Renal cortical epithelial cell (primary cell): ENCODE measurements at regions not wholly inside any gene's neighbourhood (a gene's known extent, or its start where the extent isn't known, plus 50 kb on each side); places are given as distances from the start of the nearest gene placed in this dataset.

Experiments used
- DNase-seq: peaks from one replicate; pipeline ENCODE4 v3.0.0-alpha.2; 2011; ENCODE audit warnings: low read depth

DNA sequence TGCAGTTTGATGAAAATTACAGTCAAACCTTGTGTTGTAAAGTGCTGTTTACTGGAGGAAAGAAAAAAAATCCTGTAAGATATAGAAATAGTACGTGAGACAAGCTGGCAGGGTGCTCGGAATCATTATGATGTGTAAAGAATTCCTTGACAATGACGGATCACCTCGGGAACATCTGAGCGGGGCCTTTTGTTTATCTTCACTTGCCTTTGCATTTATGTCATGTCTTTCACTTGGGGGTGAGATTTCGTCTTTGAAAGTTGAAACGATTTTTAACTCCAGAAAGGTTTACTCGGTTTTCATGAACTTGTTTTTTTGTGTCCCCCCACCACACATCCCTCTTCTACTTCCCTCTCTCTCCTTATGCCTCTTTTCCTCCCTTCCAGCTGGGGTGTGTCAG lies 128.3 kb upstream of the VEPH1 start:
- DNase-seq = no peak

DNA sequence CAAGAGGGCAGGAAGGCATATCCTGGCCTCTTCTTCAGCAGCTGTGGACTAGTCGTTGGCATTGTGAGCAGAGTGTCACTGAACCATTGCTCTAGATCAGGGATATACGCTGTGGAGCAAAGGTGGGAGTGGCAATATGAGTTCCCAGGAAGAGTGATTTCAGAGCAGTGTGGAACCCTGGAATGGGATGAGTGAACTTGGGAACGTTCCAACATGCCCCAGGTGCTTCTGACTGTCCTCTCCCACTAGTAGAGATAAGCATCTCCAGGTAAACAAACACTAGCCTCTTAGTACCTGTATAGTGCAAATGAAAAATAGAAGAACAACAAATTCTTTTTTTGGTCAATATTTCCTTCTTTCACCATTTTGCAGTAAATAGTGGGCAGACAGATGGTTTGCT lies 123.6 kb upstream of the VEPH1 start:
- DNase-seq = no peak

DNA sequence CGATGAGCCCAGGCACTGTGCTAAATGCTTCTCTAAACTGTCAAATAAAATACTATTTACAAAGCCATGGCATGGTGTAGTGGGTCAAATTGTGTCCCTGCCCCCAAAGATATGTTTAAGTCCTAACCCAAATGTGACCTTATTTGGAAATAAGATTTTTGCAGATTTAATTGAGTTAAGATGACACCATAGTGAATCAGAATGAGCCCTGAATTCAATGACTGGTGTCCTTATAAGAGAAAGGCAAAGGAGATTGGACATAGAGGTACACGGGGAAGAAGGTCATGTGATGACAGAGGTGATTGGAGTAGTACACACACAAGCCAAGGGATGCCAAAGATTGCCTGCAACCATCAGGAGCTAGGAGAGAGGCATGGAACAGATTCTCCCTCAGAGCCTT lies 121.6 kb upstream of the VEPH1 start:
- DNase-seq = no peak

DNA sequence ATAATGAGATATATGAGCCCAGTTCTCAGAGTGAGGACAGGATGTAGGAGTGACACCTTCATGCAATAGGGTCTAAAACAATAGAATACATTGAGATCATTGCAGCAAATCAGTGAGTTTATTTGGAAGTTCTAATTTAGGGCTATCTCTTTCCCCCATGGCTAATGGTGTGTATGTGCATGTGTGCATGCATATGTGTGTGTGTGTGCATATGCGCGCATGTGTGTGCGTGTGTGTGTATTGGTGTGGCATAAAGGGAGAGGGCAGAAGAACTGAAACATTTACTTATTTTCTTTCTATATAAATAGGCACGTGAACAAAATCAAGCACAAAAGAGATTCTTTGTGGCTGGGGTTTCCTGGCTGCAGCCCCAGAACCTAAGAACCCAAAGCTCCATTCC lies 115.7 kb upstream of the VEPH1 start:
- no peak for DNase-seq

DNA sequence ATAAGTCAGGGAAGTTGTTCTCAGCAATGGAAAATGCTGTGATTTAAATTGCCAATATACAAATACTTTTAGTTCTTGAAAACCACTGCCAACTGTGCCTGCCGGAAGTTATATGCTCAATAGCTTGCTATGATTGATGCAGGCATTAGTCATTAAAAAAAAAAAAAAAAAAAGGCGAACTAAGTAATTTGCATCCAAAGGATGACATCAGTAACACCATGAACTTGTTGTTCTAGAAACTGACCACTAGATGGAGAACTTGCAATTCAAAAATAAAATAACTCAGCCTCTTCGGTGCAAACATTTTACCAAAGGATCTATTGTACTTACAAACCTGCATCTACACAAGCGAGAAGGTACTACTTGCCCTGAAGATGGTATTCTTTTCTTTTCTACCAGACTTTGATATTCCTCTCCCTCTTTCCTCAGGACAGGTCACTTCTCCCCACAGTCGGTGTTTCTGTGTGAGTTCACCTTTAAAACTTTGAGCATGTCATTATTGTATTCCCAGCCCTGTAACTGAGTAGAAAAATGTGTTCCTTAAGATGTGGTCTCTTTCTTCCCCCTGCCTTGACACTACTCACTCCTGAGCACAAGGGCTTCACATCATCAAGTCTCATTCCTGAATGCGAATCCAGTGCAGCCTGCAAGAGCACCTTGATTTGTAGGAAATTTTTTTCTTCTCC lies 115.0 kb upstream of the VEPH1 start:
- peak; percentile 81 for DNase-seq

DNA sequence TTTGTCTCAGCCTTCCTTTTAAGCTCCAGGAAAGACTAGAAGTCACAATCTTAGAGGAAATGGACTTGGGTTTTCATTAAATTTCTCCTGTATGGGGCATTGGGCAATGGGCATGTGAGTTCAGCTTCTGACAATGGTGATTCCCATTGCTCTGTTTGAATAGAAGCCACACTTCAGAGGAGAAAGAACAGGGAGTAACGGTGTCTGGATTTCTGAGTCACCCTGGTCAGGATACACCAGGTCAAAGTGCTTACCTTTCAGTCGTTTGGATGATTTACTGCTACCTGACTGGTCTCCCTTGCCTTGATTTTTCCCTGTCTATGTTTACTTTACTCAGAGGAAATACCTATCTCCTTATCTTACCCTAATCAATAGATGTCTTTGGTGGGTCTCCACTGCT lies 111.7 kb upstream of the VEPH1 start:
- DNase-seq = peak; percentile 83

DNA sequence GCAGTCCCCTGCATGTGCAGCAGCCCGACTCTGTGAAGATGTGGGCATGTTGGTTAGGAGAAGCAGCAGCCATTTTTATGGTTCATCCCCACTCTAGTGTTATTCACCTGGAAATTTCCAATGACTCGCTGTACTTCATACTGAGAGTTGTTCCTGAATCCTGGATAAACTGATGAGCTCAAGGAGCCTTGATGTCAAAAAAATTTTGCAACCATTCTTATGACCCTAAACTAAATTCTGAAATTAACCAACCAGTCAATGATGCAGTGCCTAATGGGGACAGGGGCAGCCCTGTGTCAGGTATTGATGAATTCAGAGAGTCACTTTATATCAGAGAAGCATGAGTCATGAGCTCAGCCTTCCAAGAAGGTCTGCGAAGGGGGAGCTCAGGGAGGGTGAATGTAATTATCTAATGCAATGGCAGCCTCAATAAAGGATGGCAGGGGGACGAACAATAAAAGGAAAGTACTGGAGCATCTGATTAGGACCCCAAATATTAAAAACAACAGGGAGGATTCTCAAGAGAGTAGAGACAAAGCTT lies 108.4 kb upstream of the VEPH1 start:
- DNase-seq = peak; percentile 19

DNA sequence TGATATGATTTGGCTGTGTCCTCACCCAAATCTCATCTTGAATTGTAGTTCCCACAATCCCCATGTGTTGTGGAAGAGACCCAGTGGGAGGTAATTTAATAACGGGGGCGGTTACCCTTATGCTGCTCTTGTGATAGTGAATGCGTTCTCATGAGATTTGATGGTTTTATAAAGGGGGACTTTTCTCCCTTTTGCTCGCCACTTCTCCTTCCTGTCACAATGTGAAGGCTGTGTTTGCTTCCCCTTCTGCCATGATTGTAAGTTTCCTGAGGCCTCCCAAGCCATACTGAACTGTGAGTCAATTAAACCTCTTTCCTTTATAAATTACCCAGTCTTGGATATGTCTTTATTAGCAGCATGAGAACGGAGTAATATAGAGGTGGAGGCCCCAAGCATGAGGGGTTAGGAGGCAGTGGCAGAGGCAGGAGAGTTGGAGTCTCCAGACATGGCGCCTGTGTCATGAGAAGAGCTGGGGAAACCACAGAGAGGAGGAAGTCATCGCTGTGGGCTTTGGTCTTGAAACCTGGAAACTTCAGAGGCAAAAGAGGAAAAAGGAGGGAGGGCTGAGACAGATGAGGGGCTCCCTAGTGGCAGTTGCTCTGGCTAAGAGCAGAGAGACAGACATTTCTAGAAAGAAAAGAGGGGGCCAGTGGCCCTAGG lies 107.8 kb upstream of the VEPH1 start:
- DNase-seq = no peak

DNA sequence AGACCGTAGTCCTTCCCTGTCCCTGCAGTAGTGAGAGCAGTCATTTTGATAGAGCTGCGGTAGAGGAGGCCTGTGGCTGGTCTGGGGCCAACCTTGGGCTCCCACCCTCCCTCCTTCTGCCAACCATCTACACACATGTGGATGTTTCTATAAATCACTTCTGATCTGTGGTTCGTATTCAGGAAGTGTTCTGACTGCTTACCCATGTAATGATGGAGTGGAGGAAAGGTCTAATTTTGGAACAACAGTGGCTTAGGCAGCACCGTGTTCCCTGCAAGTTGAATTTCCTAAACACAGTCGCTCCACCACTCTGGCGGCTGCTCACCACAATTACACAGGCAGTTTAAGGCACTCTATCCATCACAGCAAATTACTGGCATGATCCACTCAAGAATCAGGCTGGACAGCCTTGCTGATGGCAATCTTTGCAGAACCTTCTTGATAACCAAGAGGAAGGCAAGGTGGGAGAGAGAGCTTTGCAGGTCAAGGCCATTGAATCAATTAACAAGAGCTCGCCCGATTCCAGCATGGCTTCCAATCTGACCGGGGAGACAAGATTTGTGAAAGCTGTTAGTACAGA lies 104.7 kb upstream of the VEPH1 start:
- DNase-seq = no peak

DNA sequence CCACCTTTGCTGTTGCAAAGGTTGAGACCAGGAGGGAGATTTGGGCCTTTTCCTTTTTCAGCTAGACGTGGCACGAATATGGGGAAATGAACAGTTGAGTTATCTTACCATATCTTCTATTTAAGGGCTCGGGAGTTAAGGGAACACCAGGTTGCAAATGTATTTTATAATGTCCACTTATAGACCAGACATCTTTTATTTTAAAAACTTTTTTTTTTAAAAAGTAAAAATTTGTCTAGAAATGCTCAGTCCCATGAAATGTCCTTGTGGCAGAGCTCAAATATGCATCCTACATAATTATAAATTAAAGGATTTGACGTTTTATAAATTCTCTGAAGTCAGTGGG lies 103.6 kb upstream of the VEPH1 start:
- DNase-seq = no peak

DNA sequence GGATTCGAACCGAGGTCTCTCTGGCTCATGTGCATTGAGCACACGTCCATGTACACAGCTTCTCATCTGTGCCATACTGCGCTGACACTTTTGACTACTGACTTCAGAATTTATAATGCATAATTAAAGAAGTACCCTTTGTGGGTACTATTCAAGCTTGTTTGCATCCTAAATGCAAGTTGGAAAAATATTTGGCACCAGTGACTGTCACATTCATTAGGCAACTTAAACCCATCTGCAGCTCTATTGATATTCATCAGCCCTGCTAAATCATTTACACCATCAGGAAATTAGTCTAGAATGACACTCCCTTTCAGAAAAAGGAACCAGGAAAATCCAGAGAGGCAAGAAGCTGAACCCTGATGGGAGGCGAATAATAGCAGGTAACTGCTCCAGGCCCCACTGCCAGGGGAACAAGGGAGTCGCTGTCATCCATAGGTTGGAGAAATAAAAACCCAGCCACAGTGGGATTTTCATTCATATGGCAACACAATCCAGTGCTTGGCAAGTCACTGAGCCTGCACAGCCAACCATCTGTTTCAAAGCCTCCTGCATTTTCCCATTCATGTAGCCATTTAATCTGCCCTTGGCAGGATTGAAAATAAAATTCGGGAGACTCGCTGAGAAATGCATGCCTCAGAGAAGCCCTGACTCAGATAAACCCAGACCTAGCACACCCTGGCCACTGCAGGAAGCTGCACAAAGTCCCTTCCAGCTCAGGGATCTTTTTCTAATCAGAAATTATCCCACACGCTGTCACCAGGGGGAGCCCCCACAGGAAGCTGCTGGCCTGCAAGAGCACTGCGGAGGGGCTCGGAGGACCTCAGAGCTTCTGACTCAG lies 103.0 kb upstream of the VEPH1 start:
- DNase-seq = peak; percentile 58

DNA sequence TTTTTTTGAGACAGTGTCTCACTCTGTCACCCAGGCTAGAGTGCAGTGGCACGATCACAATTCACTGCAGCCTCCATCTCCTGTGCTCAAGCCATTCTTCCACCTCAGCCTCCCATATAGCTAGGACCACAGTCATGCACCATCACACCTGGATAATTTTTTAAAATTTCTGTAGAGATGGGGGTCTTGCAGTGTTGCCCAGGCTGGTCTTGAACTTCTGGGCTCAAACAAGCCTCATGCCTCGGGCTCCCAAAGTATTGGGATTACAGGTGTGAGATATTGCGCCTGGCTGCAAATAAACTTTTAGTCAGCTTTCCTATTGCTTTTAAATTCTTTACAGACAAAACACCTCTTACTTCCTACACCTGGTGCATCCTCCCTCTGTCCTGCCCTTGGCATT lies 102.1 kb upstream of the VEPH1 start:
- no peak for DNase-seq

DNA sequence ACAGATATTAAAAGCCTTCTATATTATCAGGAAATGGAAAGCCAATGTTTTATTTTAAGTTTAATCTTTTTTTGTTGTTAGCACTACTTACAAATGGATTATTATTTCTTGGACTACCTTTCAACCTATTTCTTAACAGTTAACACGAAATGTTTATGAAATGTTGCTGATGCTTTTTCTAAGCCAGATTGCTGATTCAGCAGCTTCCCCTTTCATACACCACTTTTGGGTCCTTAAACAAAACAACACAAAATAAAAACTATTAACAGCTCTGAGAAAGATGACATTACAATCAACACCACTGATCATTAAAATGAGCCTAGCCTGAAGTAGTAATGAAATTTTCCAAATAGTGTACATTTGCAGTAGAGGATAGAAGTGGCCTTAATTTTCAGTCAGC lies 99.2 kb upstream of the VEPH1 start:
- no peak for DNase-seq

DNA sequence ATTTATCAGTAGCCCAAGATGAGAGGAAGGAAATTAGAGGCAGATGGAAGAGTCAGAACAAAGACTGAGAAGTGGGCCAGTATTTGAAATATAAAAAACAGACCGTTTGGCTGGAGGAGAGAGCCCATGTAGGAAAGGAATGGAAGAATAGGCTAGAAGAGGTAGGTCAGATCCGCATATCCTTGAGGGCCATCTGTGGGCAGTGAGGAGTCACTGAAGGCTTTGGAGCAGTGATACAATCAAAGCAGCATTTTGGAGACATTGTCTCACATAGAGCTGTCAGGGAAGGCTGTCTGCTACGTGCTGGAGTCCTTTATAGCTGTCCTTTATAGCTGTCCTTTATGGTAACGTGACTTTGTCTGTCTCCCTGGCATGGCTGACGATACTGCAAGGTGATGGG lies 92.0 kb upstream of the VEPH1 start:
- DNase-seq = no peak

DNA sequence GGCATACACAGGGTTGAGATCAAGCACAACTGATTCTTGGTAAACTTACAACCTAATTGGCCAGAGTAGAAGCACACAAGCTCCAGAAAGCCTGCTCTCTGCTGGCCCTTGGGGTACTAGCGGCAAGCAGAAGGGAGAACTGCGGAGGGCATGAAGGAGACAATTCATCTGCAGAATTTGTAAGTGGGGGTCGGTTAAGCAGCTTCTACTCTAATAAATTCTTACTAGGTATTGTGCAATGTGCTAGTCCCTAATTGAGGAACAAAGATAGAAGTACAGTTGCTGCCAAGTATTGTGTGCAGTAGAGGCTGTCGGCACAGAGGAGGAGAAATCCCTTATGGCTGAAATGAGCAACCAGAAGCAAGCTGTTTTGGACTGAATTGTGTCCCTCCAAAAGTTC lies 91.2 kb upstream of the VEPH1 start:
- no peak for DNase-seq

DNA sequence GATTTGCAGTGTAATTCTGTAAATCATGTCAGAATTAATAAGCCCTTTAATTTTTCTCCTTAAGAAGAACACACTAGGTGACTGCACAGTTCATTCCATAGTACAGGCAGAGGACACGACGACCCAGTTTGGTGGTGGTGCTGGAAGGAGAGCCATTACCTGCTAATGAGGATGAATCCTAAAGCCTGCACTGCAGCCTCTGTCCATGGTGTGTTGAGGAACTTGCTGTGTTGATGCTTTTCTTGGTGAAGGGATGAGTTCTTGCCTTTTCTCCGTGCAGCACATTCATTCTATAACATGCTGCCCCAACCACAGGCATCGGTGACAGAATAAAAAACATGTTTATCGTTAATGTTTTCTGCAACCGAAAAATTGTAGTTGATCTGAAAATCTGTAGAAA lies 89.6 kb upstream of the VEPH1 start:
- no peak for DNase-seq

DNA sequence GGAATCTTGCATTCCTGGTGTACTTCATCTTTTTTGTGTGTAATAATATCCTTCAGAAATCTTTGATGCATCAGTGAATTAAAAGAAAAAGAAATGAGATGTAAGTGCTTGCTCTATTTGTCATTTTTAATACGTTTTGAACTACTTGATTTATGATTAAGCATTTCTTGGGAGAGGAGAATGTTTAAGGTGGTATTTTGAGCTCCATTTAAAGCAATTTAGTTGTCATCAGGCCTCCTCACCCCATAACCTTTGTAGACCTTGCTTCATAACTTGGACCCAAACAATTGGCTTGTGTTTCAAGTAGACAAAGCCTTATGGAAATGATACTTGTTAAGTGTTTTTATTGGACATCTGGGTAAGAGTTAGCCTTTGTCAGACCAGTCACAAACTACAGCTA lies 87.1 kb upstream of the VEPH1 start:
- DNase-seq = no peak

DNA sequence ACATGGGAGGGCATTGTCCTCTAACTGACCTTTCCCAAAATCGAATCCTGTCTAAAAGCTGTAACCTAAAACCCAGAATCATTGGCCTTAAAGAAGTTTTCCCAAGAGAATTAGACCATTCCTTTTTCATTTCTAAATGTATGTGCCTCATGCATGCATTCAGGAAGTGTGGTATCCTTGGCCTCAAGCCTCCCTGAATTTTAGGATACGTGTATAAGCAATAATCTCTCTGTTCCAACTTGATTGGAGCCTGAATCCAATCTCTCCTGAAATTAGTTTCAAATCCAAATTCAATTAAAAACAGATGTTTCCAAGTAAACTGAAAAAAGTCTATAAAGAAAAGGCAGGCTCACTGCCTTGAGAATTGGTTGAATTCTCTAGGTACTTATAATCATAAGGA lies 86.0 kb upstream of the VEPH1 start:
- DNase-seq = no peak

DNA sequence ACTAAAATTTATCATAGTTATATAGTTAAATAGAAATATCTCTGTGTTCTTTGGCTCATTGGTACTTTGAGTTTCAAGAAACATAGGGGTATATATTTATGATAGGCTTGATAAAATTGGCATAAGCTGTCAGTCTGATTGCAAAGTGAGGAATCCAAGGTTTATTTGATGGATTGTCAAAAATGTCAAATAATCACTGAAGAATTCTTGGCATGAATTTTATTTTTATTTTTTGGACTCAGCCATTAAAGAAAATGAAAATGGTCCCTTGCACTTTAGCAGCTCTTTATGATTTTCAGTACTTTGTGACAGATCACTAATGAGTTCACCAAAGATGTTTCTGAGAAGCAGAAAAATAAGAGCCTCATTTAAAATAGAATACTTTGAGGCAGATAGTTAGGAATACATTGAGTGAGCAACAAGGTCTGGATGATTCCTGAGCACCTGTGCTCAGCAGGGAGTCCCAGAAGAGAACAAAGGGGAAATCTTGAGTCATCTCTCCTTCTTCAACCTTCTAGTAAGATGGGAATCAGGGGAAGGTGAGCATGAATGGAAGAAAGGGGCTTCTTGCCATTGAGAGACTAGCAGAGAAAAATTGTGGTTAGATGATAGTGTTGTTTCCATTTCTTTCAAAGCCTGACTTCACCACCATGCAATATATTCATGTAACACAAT lies 85.3 kb upstream of the VEPH1 start:
- no peak for DNase-seq

DNA sequence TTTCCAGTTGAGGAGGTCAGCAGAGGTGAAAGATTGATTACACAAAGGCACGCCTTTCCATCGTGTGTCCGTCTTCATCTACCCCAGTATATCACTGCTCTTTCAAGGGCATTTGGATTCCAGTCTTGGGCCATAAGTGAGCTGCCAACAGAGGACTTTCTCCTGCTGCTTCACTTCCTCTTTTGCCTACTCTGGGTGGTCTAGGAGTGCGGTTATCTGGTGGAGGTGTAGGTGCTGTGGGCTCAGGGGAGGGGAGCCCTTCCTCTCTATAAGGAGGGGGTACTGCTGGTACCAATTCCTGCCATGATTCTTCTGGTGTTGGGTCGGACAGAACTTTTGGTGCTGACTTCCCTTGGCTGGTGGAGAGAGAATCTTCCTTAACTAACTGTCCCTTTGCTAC lies 83.1 kb upstream of the VEPH1 start:
- no peak for DNase-seq

DNA sequence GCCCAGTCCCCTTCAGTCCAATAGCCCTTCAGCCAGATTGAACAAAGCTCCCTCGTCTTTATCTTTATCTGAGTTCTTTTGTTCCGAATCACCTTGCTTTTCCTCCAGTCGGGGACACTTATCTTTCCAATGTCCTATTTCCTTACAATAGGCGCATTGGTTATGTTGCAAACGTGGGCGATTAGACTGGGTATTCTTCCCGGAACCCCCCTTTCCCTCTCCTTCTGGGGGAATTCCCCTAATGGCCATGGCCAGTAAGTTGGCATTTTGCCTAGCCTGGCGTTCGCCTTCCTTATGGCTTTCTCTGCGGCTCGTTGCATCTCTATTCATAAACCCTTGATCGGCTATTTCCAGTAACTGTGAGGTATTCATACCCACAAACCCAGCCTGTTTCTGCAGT lies 82.2 kb upstream of the VEPH1 start:
- DNase-seq = no peak

DNA sequence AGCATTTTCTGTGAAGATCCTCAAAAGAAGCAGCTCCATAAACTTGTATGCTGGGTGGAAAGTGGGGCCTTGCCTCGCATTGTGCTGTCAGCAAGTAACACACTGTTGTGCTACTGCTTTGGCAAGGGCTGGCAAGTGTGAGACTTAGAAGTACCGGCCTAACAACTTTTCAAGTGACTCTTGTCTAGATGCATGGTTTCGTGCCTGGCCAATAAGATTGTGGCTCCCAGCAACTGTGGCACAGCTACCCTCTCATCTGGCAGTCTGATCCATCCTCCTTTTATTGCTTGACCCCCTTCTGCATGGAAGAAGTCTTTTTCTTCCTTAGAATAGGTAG lies 79.4 kb upstream of the VEPH1 start:
- no peak for DNase-seq
